ENCODE measurements at regions not wholly inside any gene's neighbourhood (a gene's known extent, or its start where the extent isn't known, plus 50 kb on each side); places are given as distances from the start of the nearest gene placed in this dataset.

DNA sequence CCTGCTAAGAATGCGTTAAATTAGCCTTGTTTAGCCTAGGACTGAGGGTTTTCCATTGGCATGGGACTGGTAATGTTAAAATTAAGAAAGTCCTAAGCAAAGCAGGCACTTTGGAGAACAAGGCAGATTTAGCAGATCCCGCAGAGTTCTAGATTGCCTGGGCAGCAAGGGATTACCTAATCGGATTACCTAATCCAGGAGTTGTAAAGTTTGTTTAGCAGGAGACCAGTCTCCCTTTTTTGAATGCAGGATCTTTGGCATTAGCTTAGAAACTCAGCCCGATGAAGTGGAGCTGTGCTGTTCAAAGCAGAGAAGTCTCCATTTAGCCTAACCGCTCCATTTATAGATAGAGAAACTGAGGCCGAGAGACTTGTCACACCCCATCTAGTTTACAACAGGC is 206.0 kb downstream of the DMRT2 start:
- TF ChIP-seq POLR2A (IDR thresholded peaks at IDR 0.05; ENCODE audit: low read depth, low read length) (no peak), EZH2 (IDR thresholded peaks at IDR 0.05; ENCODE audit: borderline replicate concordance, low read depth, low read length, severe bottlenecking) (no peak), POLR2AphosphoS5 (IDR thresholded peaks at IDR 0.05; ENCODE audit: insufficient read depth, low read depth, low read length) (no peak)
- TF ChIP-seq, protein P1, sequence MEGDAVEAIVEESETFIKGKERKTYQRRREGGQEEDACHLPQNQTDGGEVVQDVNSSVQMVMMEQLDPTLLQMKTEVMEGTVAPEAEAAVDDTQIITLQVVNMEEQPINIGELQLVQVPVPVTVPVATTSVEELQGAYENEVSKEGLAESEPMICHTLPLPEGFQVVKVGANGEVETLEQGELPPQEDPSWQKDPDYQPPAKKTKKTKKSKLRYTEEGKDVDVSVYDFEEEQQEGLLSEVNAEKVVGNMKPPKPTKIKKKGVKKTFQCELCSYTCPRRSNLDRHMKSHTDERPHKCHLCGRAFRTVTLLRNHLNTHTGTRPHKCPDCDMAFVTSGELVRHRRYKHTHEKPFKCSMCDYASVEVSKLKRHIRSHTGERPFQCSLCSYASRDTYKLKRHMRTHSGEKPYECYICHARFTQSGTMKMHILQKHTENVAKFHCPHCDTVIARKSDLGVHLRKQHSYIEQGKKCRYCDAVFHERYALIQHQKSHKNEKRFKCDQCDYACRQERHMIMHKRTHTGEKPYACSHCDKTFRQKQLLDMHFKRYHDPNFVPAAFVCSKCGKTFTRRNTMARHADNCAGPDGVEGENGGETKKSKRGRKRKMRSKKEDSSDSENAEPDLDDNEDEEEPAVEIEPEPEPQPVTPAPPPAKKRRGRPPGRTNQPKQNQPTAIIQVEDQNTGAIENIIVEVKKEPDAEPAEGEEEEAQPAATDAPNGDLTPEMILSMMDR (IDR thresholded peaks at IDR 0.05; ENCODE audit: extremely low read depth in 1 of 2, insufficient read depth in 1 of 2, low read depth in 1 of 2, low read length in 2 of 2) = no peak

All from endothelial cell of umbilical vein (primary cell).